Esophagus (tissue), 2 donors: ENCODE measurements at regions not wholly inside any gene's neighbourhood (a gene's known extent, or its start where the extent isn't known, plus 50 kb on each side); places are given as distances from the start of the nearest gene placed in this dataset.

Experiments
- H3K27ac ChIP-seq, 2 donors: one replicate each; pipeline ENCODE4 v1.5.1; 2013; ENCODE audit warnings: low read depth in 2 of 2, mild to moderate bottlenecking in 2 of 2, inconsistent platforms in 1 of 2, low read length in 1 of 2, moderate library complexity in 1 of 2
- H3K27me3 ChIP-seq, 2 donors: one replicate each; pipeline ENCODE4 v1.6.1; 2013; ENCODE audit warnings: low read length in 2 of 2, control low read depth in 1 of 2, mild to moderate bottlenecking in 1 of 2; ENCODE audit not compliant: insufficient read depth in 2 of 2, control insufficient read depth in 1 of 2
- H3K36me3 ChIP-seq, 2 donors: one replicate each; pipeline ENCODE4 v1.6.1; 2013; ENCODE audit warnings: low read length in 1 of 2; ENCODE audit not compliant: control insufficient read depth in 2 of 2, insufficient read depth in 2 of 2
- H3K4me1 ChIP-seq, 2 donors: one replicate each; pipeline ENCODE4 v1.6.1; 2013; ENCODE audit warnings: low read length in 1 of 2; ENCODE audit not compliant: control insufficient read depth in 2 of 2, insufficient read depth in 2 of 2
- H3K4me3 ChIP-seq, 2 donors: one replicate each; pipeline ENCODE4 v1.5.1; 2013; ENCODE audit warnings: low read length in 2 of 2, mild to moderate bottlenecking in 2 of 2, low read depth in 1 of 2, moderate library complexity in 1 of 2
- H3K9me3 ChIP-seq, 2 donors: one replicate each; pipeline ENCODE4 v1.6.1; 2013; ENCODE audit warnings: mild to moderate bottlenecking in 2 of 2, low read depth in 1 of 2, low read length in 1 of 2, moderate library complexity in 1 of 2; ENCODE audit not compliant: control insufficient read depth in 2 of 2, insufficient read depth in 1 of 2
- WGBS, 2 donors: extraction: QIAGEN DNeasy Blood & Tissue Kit; methylation state at CpG; one replicate each; pipeline ENCODE4 v1.1.7; 2013; 5-methylcytosine and 5-hydroxymethylcytosine counted together
- donor health status: healthy with polysubstance abuse.
- donor health status: Bipolar disorder and iron deficiency.

- Histone ChIP-seq H3K4me1 (no peaks in the 10 kb centered on the region), H3K27me3 (no peaks in the 10 kb centered on the region), H3K27ac (no peak overlapping the region), H3K9me3 (no peaks in the 10 kb centered on the region), H3K4me3 (no peak overlapping the region), H3K36me3 (no peaks in the 10 kb centered on the region)
- 44 to 54% methylated on average over 3 of the region's 3 CpGs for WGBS, 2 donors
Measured at GRCh38 chr3:95097493-95097892, 1034.6 kb downstream of the NSUN3 start.

GRCh38 chr3:95120921-95121320, 1058.1 kb downstream of the NSUN3 start:
- WGBS, 2 donors, result 69% methylated on average over 3 of the region's 3 CpGs
- Histone ChIP-seq H3K9me3 (peaks cover 0 to 2% of the 10 kb centered on the region in 2 donors), H3K36me3 (no peaks in the 10 kb centered on the region), H3K27ac (no peak overlapping the region), H3K4me1 (no peaks in the 10 kb centered on the region), H3K4me3 (no peak overlapping the region), H3K27me3 (no peaks in the 10 kb centered on the region)

GRCh38 chr3:95123104-95123503, 1060.2 kb downstream of the NSUN3 start:
- no peak overlapping the region for H3K27ac ChIP-seq
- no peaks in the 10 kb centered on the region for H3K4me1 ChIP-seq
- H3K27me3 ChIP-seq, result no peaks in the 10 kb centered on the region
- H3K36me3 ChIP-seq, result no peaks in the 10 kb centered on the region
- no peak overlapping the region for H3K4me3 ChIP-seq
- 68 to 82% methylated on average over 5 of the region's 5 CpGs for WGBS, 2 donors
- H3K9me3 ChIP-seq, result no peaks in the 10 kb centered on the region

GRCh38 chr3:95134693-95135413, 1072.0 kb downstream of the NSUN3 start:
- 82 to 85% methylated on average over 3 of the region's 3 CpGs for WGBS, 2 donors
- Histone ChIP-seq H3K36me3 (no peaks in the 10 kb centered on the region), H3K27ac (no peak overlapping the region), H3K4me1 (no peaks in the 10 kb centered on the region), H3K27me3 (no peaks in the 10 kb centered on the region), H3K9me3 (no peaks in the 10 kb centered on the region), H3K4me3 (no peak overlapping the region)

- H3K27me3 ChIP-seq, result no peaks in the 10 kb centered on the region
- WGBS, 2 donors, result 91 to 96% methylated on average over 3 of the region's 3 CpGs
- H3K9me3 ChIP-seq, result peaks cover 0 to 2% of the 10 kb centered on the region in 2 donors
- H3K27ac ChIP-seq, result no peak overlapping the region
- H3K4me3 ChIP-seq, result no peak overlapping the region
- H3K36me3 ChIP-seq, result no peaks in the 10 kb centered on the region
- H3K4me1 ChIP-seq, result no peaks in the 10 kb centered on the region
Measured at GRCh38 chr3:95148107-95148506, 1085.2 kb downstream of the NSUN3 start.

GRCh38 chr3:95151590-95151989, 1088.7 kb downstream of the NSUN3 start:
- H3K27me3 ChIP-seq, result no peaks in the 10 kb centered on the region
- H3K9me3 ChIP-seq, result peaks cover 0 to 8% of the 10 kb centered on the region in 2 donors
- H3K36me3 ChIP-seq, result no peaks in the 10 kb centered on the region
- no peaks in the 10 kb centered on the region for H3K4me1 ChIP-seq
- H3K27ac ChIP-seq, result no peak overlapping the region
- H3K4me3 ChIP-seq, result no peak overlapping the region
- WGBS, 2 donors, result 19 to 36% methylated on average over 2 of the region's 2 CpGs

GRCh38 chr3:95154766-95155165, 1091.9 kb downstream of the NSUN3 start:
- Histone ChIP-seq H3K36me3 (no peaks in the 10 kb centered on the region), H3K4me1 (no peaks in the 10 kb centered on the region), H3K27ac (no peak overlapping the region), H3K9me3 (peaks cover 0 to 5% of the 10 kb centered on the region in 2 donors), H3K27me3 (no peaks in the 10 kb centered on the region), H3K4me3 (no peak overlapping the region)
- 30 to 47% methylated on average over 2 of the region's 2 CpGs for WGBS, 2 donors

GRCh38 chr3:95162794-95163193, 1099.9 kb downstream of the NSUN3 start:
- WGBS, 2 donors, result 29 to 30% methylated on average over 1 of the region's 1 CpG
- H3K4me3 ChIP-seq, result no peak overlapping the region

GRCh38 chr3:95167748-95168147, 1104.9 kb downstream of the NSUN3 start:
- WGBS, 2 donors, result 81 to 87% methylated on average over 4 of the region's 4 CpGs
- Histone ChIP-seq H3K36me3 (no peaks in the 10 kb centered on the region), H3K27ac (no peak overlapping the region), H3K27me3 (no peaks in the 10 kb centered on the region), H3K4me3 (no peak overlapping the region), H3K9me3 (no peaks in the 10 kb centered on the region), H3K4me1 (no peaks in the 10 kb centered on the region)

More at GRCh38 chr3:95162794-95163193, 1099.9 kb downstream of the NSUN3 start:
- Histone ChIP-seq H3K27me3 (no peaks in the 10 kb centered on the region), H3K4me1 (no peaks in the 10 kb centered on the region), H3K36me3 (no peaks in the 10 kb centered on the region), H3K27ac (no peak overlapping the region), H3K9me3 (no peaks in the 10 kb centered on the region)

GRCh38 chr3:95168526-95168925, 1105.7 kb downstream of the NSUN3 start:
- H3K27me3 ChIP-seq, result no peaks in the 10 kb centered on the region
- 91 to 95% methylated on average over 7 of the region's 7 CpGs for WGBS, 2 donors

More at GRCh38 chr3:95168526-95168925, 1105.7 kb downstream of the NSUN3 start:
- Histone ChIP-seq H3K4me3 (no peak overlapping the region), H3K4me1 (no peaks in the 10 kb centered on the region), H3K36me3 (no peaks in the 10 kb centered on the region), H3K27ac (no peak overlapping the region), H3K9me3 (no peaks in the 10 kb centered on the region)
